H54 (cell line): ENCODE measurements at regions not wholly inside any gene's neighbourhood (a gene's known extent, or its start where the extent isn't known, plus 50 kb on each side); places are given as distances from the start of the nearest gene placed in this dataset.

Experiments used
- DNase-seq: peaks from one replicate; pipeline ENCODE4 v3.0.0; 2011; ENCODE audit warnings: low spot score, mixed read lengths; ENCODE audit not compliant: insufficient read length
- FAIRE-seq: peaks from 3 replicates; lab custom pipeline; 2011; peaks lifted over from hg19 to GRCh38; lab: Jason Lieb, UNC
- POLR2A ChIP-seq: IDR thresholded peaks from 2 replicates; pipeline ENCODE4 v1.6.1; 2011; ENCODE audit warnings: low read depth, mild to moderate bottlenecking, low read length

GRCh38 chr7:3201306-3201705, 99.7 kb upstream of the SDK1 start:
- FAIRE-seq (no peak), DNase-seq (no peak)
- no peak for TF ChIP-seq POLR2A

DNA sequence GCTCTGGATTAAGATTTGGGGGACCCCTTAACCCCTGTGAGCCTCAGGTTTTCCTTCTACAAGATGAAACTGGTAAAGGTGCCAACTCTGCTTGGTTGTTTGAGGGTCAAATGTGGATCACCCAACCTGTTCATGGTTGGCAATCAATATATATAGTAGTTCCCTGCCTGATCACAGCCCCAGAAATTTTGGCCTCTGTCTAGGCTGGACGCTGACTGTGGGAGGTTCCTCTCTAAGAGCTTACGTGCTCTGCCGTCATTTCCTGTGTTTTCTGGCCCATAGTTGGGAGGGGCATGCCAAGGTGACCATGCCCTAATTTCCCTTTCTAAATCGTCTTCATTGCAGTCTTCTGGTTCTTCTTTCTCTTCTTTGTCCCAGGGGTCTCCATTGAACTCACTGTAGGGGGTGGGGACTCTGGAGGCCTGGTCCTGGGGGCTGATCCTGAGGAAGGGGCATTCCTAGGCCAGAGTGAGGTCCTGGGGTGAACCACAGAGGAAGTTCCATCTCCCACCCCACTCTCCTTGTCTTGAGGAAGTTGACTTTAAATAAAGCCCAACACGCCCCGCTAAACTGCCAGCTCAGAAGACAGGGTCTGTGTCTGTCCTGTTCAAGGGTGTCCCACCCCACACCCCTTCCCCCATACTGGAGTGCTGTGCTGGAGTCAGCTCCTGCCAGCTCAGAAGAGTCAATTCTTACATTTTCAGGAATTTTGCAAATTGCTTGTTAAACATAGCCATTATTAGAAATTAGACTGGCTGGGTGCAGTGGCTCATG, 98.9 kb upstream of the SDK1 start:
- FAIRE-seq, result no peak
- DNase-seq, result no peak

GRCh38 chr7:3204526-3204925, 96.5 kb upstream of the SDK1 start:
- no peak for DNase-seq
- FAIRE-seq, result no peak
- TF ChIP-seq POLR2A, result no peak

More for the DNA sequence above, 98.9 kb upstream of the SDK1 start:
- no peak for TF ChIP-seq POLR2A

- DNase-seq, result no peak
- no peak for FAIRE-seq
- no peak for TF ChIP-seq POLR2A
These were observed 95.0 kb upstream of the SDK1 start for GRCh38 chr7:3206101-3206500.

DNA sequence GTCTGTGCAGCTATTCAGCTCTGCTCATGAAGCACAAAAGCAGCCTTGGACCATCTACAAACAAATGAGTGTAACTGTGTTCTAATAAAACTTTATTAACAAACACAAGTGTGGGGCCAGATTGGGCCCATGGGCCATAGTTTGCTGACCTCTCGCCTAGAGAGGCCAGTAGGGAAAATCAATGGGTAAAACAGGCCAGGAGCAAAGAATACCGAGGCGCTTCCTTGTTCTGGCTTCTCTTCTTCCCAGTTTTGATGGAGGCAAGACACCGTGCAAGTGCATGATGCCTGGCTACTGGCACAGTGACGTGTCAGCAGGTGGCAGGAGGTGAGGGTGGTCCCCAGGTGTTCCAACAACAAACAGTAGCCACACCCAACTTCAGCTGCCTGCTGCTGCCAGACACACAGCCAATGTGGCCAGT, 94.3 kb upstream of the SDK1 start:
- no peak for DNase-seq
- TF ChIP-seq POLR2A, result no peak
- no peak for FAIRE-seq

DNA sequence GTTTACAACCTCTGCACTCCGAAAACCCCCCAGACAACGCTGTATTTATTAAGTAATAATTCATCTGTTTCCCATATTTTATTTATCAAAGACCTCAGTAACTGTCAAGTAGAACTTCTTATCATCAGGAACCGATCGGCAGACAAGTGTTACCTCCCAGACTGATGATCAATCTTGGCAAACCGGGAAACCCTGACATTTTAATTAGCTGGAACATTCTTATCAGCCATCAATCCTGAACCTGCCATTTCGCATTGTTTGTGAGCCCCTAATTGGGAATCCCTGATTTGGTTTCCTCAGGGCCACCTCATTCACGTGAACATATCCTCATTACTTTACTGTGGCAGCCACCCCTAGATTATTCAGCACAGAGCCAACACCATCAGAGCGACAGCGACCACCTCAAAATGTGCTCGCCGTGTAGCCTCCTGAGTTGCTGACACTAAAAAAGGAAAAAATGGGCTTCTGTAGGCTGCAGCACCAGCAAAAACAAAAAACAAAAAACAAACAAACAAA, 93.6 kb upstream of the SDK1 start:
- no peak for TF ChIP-seq POLR2A
- FAIRE-seq, result no peak
- no peak for DNase-seq

- TF ChIP-seq POLR2A, result no peak
- no peak for DNase-seq
- no peak for FAIRE-seq
These were observed 90.5 kb upstream of the SDK1 start for GRCh38 chr7:3210531-3210930.

- FAIRE-seq (no peak), DNase-seq (no peak)
- TF ChIP-seq POLR2A, result no peak
These were observed 87.0 kb upstream of the SDK1 start for GRCh38 chr7:3214090-3214413.

GRCh38 chr7:3215624-3216585, 85.1 kb upstream of the SDK1 start:
- no peak for FAIRE-seq
- no peak for TF ChIP-seq POLR2A
- DNase-seq, result no peak

DNA sequence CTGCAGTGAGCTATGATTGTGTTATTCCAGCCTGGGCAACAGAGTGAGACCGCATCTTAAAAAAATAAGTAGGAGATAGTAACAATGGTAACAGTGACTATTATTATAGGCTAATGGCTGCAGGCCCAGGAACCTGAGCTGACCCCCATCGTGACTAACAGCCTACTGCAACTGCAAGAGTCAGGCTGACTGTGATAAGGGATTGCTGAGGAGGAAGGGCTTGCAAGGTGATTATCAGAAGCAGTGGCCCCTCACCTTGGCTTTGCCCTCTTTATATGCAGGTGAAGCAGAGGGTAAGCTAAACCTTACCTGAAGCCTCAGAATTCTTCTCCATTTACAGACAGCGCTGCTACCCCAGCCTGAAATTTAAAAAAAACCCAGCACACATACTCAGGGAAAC, 83.9 kb upstream of the SDK1 start:
- no peak for TF ChIP-seq POLR2A
- DNase-seq (no peak), FAIRE-seq (no peak)

- TF ChIP-seq POLR2A, result no peak
- DNase-seq (no peak), FAIRE-seq (no peak)
These were observed 82.4 kb upstream of the SDK1 start for GRCh38 chr7:3218411-3219225.

- TF ChIP-seq POLR2A, result no peak
- FAIRE-seq (no peak), DNase-seq (no peak)
These were observed 71.1 kb upstream of the SDK1 start for GRCh38 chr7:3229904-3230470.

GRCh38 chr7:3230908-3231307, 70.1 kb upstream of the SDK1 start:
- FAIRE-seq (no peak), DNase-seq (no peak)
- TF ChIP-seq POLR2A, result no peak
